Adrenal gland (tissue), 9 donors: ENCODE measurements at regions not wholly inside any gene's neighbourhood (a gene's known extent, or its start where the extent isn't known, plus 50 kb on each side); places are given as distances from the start of the nearest gene placed in this dataset.
A peak's percentile ranks its signal among the peaks of the same experiment; 100 is the strongest.

ENCODE experiments used
- DNase-seq, 7 donors: peaks; one replicate each; pipeline ENCODE4 v3.0.0-alpha.2; 2019 to 2020
- H3K27ac ChIP-seq, 5 donors: fragments of 200-600 bp; sonication (generic) in 4 of 5; 1 replicate in 3 of 5; 2 replicates in 2 of 5; pipeline versions ENCODE4 v1.5.1 to v1.8.0; 2016 to 2020; ENCODE audit warnings: mild to moderate bottlenecking in 1 of 5
- H3K27me3 ChIP-seq: fragments of 200-600 bp; 2 replicates; pipeline ENCODE4 v1.8.0; 2021
- H3K36me3 ChIP-seq, 2 donors: fragments of 200-600 bp; replicated peaks in 1 of 2; 1 replicate in 1 of 2; 2 replicates in 1 of 2; pipeline versions ENCODE4 v1.5.1 to v1.8.0; 2018 to 2022
- H3K4me1 ChIP-seq, 2 donors: fragments of 200-600 bp; replicated peaks in 1 of 2; 1 replicate in 1 of 2; 2 replicates in 1 of 2; pipeline versions ENCODE4 v1.5.1 to v1.8.0; 2018 to 2021
- H3K4me3 ChIP-seq, 4 donors: fragments of 200-600 bp; sonication (generic) in 3 of 4; one replicate each; pipeline ENCODE4 v1.5.1; 2016 to 2018
- H3K9me3 ChIP-seq, 3 donors: fragments of 200-600 bp; sonication (generic) in 1 of 3; replicated peaks in 1 of 3; 1 replicate in 2 of 3; 2 replicates in 1 of 3; pipeline versions ENCODE4 v1.5.1 to v1.8.0; 2016 to 2021
- CTCF ChIP-seq, 6 experiments: fragments of 450-650 bp in 4 of 6; fragments of 200-600 bp in 2 of 6; sonication (generic) in 1 of 6; IDR thresholded peaks; 1 replicate in 5 of 6; 2 replicates in 1 of 6; pipeline versions ENCODE4 v1.5.1 to v1.8.0; 2016 to 2021; ENCODE audit warnings: antibody characterized with exemption in 6 of 6, mild to moderate bottlenecking in 2 of 6, moderate library complexity in 1 of 6
- POLR2A ChIP-seq, 2 donors: fragments of 450-650 bp; IDR thresholded peaks; one replicate each; pipeline ENCODE4 v1.6.1; 2017; ENCODE audit warnings: antibody characterized with exemption in 2 of 2, mild to moderate bottlenecking in 2 of 2, moderate library complexity in 1 of 2
- WGBS, 4 donors: extraction: QIAGEN DNeasy Blood & Tissue Kit in 2 of 4; methylation state at CpG; one replicate each; pipeline versions ENCODE4 v1.1.5 to v1.1.7; 2013 to 2017; 5-methylcytosine and 5-hydroxymethylcytosine counted together
- intact Hi-C, 2 donors: fragments of 100-400 bp; cut with DNase I; formaldehyde crosslinking; loops; one replicate each; pipeline versions ENCODE4 v1.14.1 to v1.15.0; 2022 to 2023
- donor health status: healthy with polysubstance abuse.
- donor health status: Bipolar disorder and iron deficiency.
- donor health status: DM: yes; HTN: yes; CAD: no.
- donor health status: DM: no; HTN: no; CAD: no.
- donor health status: DM: no; HTN: no; CAD: no.

GRCh38 chr15:62488387-62488786 is 323.3 kb upstream of the C2CD4B start:
- Histone ChIP-seq H3K4me1 (peaks cover 0 to 4% of the 10 kb centered on the region in 2 donors), H3K27me3 (no peaks in the 10 kb centered on the region), H3K9me3 (no peaks in the 10 kb centered on the region), H3K27ac (no peak overlapping the region), H3K4me3 (no peak overlapping the region), H3K36me3 (no peaks in the 10 kb centered on the region)
- DNase-seq, result no peak
- TF ChIP-seq POLR2A (IDR thresholded peaks at IDR 0.05) (no peak), CTCF (IDR thresholded peaks at IDR 0.05) (no peak)
- intact Hi-C loops, result no loop called here
- 68 to 83% (median 78%) methylated on average over 1 of the region's 1 CpG for WGBS, 4 donors

GRCh38 chr15:62491642-62492041 is 326.6 kb upstream of the C2CD4B start:
- Histone ChIP-seq H3K27me3 (no peaks in the 10 kb centered on the region), H3K27ac (no peak overlapping the region), H3K36me3 (no peaks in the 10 kb centered on the region), H3K4me3 (no peak overlapping the region), H3K9me3 (no peaks in the 10 kb centered on the region), H3K4me1 (peaks cover 0 to 16% of the 10 kb centered on the region in 2 donors)
- TF ChIP-seq CTCF (IDR thresholded peaks at IDR 0.05) (no peak), POLR2A (IDR thresholded peaks at IDR 0.05) (no peak)
- 62 to 77% (median 76%) methylated on average over 2 of the region's 2 CpGs for WGBS, 4 donors
- DNase-seq, result no peak
- intact Hi-C loops, result no loop called here

- no peaks in the 10 kb centered on the region for H3K9me3 ChIP-seq
- no peak overlapping the region for H3K4me3 ChIP-seq
- H3K36me3 ChIP-seq, result no peaks in the 10 kb centered on the region
- TF ChIP-seq CTCF (IDR thresholded peaks at IDR 0.05) (no peak), POLR2A (IDR thresholded peaks at IDR 0.05) (no peak)
- peak overlapping the region in 1 of 5 donors; percentile 13 for H3K27ac ChIP-seq
- H3K4me1 ChIP-seq, result peaks cover 0 to 16% of the 10 kb centered on the region in 2 donors
- intact Hi-C loops, result no loop called here
- peak in 1 of 7 donors; percentile 58 for DNase-seq
- no peaks in the 10 kb centered on the region for H3K27me3 ChIP-seq
- WGBS, 4 donors, result 61 to 71% (median 65%) methylated on average over 5 to 6 of the region's 6 CpGs
These were observed 327.8 kb upstream of the C2CD4B start for GRCh38 chr15:62492900-62493299.

GRCh38 chr15:62494197-62494596 is 329.1 kb upstream of the C2CD4B start:
- no peak for TF ChIP-seq POLR2A (IDR thresholded peaks at IDR 0.05)
- WGBS, 4 donors, result 75 to 81% (median 77%) methylated on average over 4 of the region's 4 CpGs
- peaks cover 0 to 16% of the 10 kb centered on the region in 2 donors for H3K4me1 ChIP-seq

More at GRCh38 chr15:62494197-62494596, 329.1 kb upstream of the C2CD4B start:
- Histone ChIP-seq H3K27me3 (no peaks in the 10 kb centered on the region), H3K36me3 (no peaks in the 10 kb centered on the region), H3K27ac (no peak overlapping the region), H3K9me3 (no peaks in the 10 kb centered on the region), H3K4me3 (no peak overlapping the region)
- DNase-seq, result no peak
- intact Hi-C loops, result no loop called here
